Right ventricle myocardium inferior (tissue), 1 donor: ENCODE measurements at regions not wholly inside any gene's neighbourhood (a gene's known extent, or its start where the extent isn't known, plus 50 kb on each side); places are given as distances from the start of the nearest gene placed in this dataset.
A peak's percentile ranks its signal among the peaks of the same experiment; 100 is the strongest.
"Not testable (repeated sequence)": the region's sequence is repeated elsewhere in the genome, so short reads cannot be mapped to it uniquely, and the experiment has no call there.

Source experiments
- ATAC-seq: fragments of 200-7000 bp; cut with Tn5 transposase; one replicate; pipeline ENCODE4 v1.9.1; 2020; ENCODE audit warnings: mild to moderate bottlenecking, moderate library complexity
- DNase-seq: peaks from one replicate; pipeline ENCODE4 v3.0.0; 2021; ENCODE audit errors: missing footprints
- intact Hi-C: fragments of 100-400 bp; cut with DNase I; formaldehyde crosslinking; loops from one replicate; pipeline ENCODE4 v1.11.0; 2022
- donor health status: DM: no; HTN: yes; CAD: no; lungs with severe emphysema.

GRCh38 chrX:80508083-80508482 lies 87.8 kb downstream of the TENT5D start:
- intact Hi-C loops, ATAC-seq, DNase-seq: not testable (repeated sequence)

- no peak for DNase-seq
- ATAC-seq = no peak
- intact Hi-C loops = no loop called here
Measured at GRCh38 chrX:80511969-80512760, 91.9 kb downstream of the TENT5D start.

- DNase-seq (no peak), ATAC-seq (no peak)
- intact Hi-C loops = no loop called here
Measured at GRCh38 chrX:80512924-80513323, 92.7 kb downstream of the TENT5D start.

DNA sequence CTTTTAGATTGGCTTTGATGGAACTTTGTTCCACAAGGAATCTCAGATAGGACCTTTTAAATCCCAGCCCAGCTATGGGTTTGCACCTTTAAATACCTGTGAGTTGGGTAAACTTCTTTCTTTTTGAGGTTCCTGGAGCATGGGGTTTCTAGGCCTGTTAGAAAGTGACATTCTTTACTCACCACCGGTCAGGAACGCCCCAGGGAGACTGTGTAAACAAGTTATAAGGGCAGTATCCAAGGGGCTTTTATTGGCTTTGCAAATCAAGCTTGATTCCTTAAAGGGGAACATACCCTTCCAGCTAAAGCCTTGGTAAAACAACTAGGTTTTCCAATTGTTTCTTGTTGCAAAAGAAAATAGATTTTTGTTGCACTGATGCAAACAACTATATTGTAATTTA lies 93.4 kb downstream of the TENT5D start:
- intact Hi-C loops = no loop called here
- DNase-seq (no peak), ATAC-seq (no peak)

GRCh38 chrX:80537096-80537495 lies 116.8 kb downstream of the TENT5D start:
- no peak for DNase-seq
- intact Hi-C loops = no loop called here
- ATAC-seq = no peak

DNA sequence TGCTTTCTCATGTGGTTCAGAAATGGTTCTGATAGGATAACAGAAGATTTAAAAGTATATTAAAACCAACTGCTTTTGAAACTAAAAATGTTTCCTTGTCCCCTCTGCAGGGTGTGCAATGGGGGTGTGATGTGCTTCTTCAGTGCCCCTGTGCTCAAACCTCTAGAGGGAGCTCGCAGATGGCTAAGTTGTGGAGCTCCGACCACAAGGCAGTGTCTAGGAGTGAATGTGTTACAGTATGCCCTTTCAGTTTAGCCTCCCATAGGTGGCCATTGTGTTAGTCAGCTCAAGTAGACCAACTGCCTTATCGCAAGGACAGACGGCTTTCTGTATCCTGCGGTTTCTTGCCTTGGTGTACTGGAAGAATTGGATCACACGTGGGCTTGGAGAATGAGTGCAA lies 130.5 kb downstream of the TENT5D start:
- intact Hi-C loops = no loop called here
- no peak for ATAC-seq
- no peak for DNase-seq

DNA sequence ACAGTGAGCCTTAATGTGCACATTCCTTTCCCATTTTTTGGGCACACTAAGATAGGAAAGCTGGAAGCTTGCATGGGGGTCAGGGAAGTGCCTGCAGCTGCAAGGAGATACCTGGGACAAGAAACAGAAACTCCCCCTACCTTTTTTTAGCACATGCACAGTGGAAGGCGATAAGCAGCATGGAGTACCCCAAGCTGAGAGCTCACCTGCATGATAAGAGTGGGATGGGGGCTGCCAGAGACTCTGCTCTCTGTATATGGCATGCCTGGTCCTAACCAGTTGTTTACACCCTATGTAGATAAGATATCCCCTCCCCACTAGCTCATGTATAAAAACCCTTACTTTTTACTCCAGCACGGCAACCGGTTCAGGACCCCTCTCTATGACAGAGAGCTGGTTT lies 135.9 kb downstream of the TENT5D start:
- DNase-seq = no peak
- no peak for ATAC-seq
- intact Hi-C loops = no loop called here

GRCh38 chrX:80572636-80573035 lies 152.4 kb downstream of the TENT5D start:
- ATAC-seq = no peak
- intact Hi-C loops = no loop called here
- DNase-seq = no peak

- intact Hi-C loops = no loop called here
Measured at GRCh38 chrX:80573275-80573674, 153.0 kb downstream of the TENT5D start.

DNA sequence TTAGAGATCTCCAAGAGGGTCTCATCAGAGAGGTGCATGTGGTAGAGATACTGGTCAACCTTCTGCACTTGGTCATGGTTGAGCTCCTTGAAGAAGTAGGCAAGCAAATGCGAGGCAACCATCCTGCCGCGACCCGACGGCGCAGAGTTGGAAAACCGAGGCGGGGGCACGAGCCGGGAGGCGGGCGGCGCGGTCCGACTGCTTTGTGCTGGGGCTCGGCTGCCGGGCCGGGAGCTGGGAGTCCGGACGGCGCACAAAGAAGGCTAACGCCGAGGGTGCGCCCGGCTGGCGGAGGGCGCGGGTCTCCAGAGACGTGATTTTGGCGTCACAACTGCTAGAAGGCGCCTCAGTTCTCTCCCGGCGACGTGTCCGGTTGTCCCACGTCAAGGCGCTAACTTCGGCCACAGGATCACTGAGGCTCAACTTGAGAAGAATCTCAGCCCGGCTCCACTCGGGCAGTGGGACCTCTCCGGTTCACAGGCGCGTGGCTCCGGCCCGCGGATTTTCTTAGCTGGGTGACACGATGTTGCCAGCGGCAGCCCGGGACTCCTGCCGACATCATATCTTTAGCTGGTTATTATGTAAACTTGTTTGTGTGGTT lies 154.3 kb downstream of the TENT5D start:
- ATAC-seq, intact Hi-C loops: not testable (repeated sequence)
- peak; percentile 55 for DNase-seq

More at GRCh38 chrX:80573275-80573674, 153.0 kb downstream of the TENT5D start:
- ATAC-seq (no peak), DNase-seq (peak; percentile 28)

DNA sequence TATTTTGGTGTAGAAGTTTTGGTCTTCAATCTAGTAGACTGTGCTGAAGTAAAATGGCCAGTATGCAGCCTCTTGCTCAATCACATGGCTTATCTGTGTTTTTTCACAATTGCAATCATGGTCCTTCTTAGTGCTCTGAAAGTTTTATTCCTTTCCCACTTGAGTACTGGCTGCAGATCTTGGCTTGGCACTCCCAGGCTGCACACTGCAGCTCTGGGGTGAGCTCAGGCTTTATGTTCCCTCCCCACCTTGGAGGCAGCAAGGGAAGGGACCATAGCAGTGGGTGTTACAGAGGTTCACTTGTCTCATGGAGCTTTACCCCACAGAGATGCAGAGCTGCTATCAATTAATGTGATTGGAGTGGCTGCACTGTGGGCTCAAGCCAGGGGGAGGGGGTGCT lies 156.0 kb downstream of the TENT5D start:
- DNase-seq (no peak), ATAC-seq (peak; percentile 50)
- intact Hi-C loops = no loop called here

DNA sequence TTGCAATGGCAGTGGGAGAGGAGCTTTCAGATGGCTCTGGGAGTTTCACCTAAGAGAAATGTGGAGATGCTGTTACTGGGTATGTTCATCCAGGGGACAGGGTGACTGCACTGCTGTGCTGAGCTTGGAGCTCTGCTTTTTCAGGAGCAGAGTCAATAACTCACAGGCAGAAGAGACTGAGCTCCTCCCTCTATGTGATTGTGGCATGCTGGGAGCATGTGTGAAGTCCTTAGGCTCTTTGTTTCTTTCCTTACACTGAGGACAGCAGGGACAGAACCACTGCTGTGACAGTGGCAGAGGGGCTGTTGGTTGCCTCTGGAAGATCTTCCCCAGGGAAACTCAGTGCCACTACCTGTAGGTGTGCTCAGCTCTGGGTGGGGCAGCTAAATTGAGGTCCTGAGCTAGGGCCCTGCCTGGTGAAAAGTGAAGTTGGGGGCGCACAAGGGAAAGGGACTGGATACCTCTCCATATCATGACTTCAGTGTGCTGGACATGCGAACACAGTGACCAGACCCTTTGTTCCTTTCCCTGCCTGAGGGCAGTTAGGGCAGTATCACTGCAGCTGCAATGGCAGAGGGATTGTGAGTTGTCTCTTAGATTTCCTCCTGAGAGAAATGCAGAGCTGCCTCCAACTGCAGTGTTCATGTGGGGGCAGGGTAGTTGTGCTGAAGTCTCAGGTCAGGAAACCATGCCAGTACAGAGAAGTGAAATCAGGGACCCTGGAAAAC lies 156.7 kb downstream of the TENT5D start:
- peak; percentile 46 for ATAC-seq
- intact Hi-C loops = no loop called here
- no peak for DNase-seq

DNA sequence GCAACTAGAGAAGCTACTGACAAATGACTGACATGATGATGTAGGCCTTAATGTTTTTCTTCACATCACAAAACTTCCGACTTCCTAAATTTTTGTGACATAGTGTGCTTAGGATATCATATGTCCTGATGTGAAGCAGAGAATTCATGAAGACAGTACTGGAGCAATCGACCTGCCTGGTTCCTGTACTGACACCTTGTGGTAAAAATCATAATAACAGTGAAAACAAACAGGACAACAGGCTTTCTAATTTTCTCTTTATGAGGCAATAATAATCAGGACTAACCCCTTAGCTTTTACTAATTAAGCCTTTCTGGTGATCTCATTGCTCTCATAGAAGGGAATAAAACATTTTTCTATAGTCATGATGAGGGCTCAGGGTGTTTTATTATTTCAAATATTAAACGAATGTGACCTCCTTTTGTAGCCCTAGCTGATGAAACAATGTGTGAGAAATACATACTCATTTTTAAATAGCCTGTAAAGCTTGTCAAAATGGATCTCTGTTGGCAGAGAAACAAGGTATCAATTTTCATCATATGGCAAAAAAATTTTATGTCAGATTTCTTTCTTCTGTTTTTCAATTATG lies 158.4 kb downstream of the TENT5D start:
- intact Hi-C loops = no loop called here
- ATAC-seq = no peak
- no peak for DNase-seq

DNA sequence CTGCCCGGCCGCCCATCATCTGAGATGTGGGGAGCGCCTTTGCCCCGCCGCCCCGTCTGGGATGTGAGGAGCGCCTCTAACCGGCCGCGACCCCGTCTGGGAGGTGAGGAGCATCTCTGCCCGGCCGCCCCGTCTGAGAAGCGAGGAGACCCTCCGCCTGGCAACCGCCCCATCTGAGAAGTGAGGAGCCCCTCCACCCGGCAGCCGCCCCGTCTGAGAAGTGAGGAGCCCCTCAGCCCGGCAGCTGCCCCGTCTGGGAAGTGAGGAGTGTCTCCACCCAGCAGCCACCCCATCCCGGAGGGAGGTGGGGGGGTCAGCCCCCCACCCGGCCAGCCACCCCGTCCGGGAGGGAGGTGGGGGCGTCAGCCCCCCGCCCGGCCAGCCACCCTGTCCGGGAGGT lies 170.7 kb downstream of the TENT5D start:
- DNase-seq, ATAC-seq, intact Hi-C loops: not testable (repeated sequence)

DNA sequence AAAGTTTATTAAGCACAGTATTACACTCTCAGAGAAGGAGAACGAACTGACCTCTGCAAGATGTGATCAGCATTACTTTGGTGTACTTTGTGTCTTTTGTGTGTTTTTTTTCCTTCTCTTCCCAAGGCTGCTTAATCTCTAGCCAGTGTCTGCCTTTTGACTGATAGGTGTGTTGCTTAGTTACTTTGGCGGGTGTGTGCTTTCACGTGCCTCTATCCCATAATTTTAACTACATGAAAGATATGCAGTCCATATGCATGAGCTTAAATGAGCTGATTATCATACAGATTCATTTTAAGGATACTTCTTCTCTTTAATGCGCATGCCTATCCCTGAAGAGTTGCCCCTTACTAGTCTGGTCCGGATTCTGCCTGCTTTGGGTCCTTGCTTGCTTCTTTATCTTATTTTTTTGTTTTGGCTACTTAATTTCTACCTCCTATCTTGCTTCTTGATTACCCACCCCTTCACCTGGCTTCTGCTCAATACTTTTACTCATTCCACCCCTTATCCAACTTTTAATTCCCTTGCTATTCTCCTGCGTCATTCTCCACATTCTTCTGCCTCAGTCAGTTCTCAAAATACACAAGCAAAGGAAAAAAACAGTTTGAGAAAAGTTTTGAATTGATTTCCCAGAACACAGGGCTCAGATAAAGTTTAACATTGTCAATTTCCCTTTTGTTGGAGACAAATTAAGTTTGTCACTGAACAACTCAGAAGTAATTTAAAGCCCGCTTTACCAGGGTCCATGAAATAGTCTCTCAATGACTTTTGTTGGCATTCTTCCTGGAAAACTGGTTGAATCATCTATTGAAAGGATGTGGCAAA lies 182.0 kb downstream of the TENT5D start:
- ATAC-seq (no peak), DNase-seq (no peak)
- intact Hi-C loops = no loop called here
